H9 (cell line): ENCODE measurements at regions not wholly inside any gene's neighbourhood (a gene's known extent, or its start where the extent isn't known, plus 50 kb on each side); places are given as distances from the start of the nearest gene placed in this dataset.

Experiments used
- DNase-seq: peaks from one replicate; pipeline ENCODE4 v3.0.0-alpha.2; 2017
- H2AFZ ChIP-seq: one replicate; pipeline ENCODE4 v1.6.1; 2013; ENCODE audit warnings: mild to moderate bottlenecking, low read length, control low read depth, moderate library complexity
- H2AK5ac ChIP-seq: 2 replicates; pipeline ENCODE4 v1.6.1; 2013; ENCODE audit warnings: low read length, control low read depth, mixed read lengths; ENCODE audit not compliant: insufficient read length
- H2BK120ac ChIP-seq: one replicate; pipeline ENCODE4 v1.6.1; 2013; ENCODE audit warnings: low read depth, mild to moderate bottlenecking, low read length, control low read depth, inconsistent platforms; ENCODE audit not compliant: poor library complexity, severe bottlenecking
- H2BK12ac ChIP-seq: 2 replicates; pipeline ENCODE4 v1.6.1; 2013; ENCODE audit warnings: low read length, control low read depth, mixed read lengths, low read depth; ENCODE audit not compliant: insufficient read length
- H2BK15ac ChIP-seq: 2 replicates; pipeline ENCODE4 v1.6.1; 2013; ENCODE audit warnings: low read depth, low read length, control low read depth
- H2BK20ac ChIP-seq: one replicate; pipeline ENCODE4 v1.6.1; 2013; ENCODE audit warnings: low read depth, mild to moderate bottlenecking, low read length, control low read depth, inconsistent platforms; ENCODE audit not compliant: poor library complexity, severe bottlenecking
- H2BK5ac ChIP-seq: 2 replicates; pipeline ENCODE4 v1.6.1; 2013; ENCODE audit warnings: low read length, control low read depth, mixed read lengths; ENCODE audit not compliant: insufficient read length
- H3K14ac ChIP-seq: 2 replicates; pipeline ENCODE4 v1.6.1; 2013; ENCODE audit warnings: low read length, control low read depth; ENCODE audit not compliant: insufficient read depth
- H3K18ac ChIP-seq: 2 replicates; pipeline ENCODE4 v1.6.1; 2013; ENCODE audit warnings: low read depth, mild to moderate bottlenecking, mixed read lengths, low read length, control low read depth; ENCODE audit not compliant: insufficient read length
- H3K23ac ChIP-seq: 2 replicates; pipeline ENCODE4 v1.6.1; 2013; ENCODE audit warnings: low read length, control low read depth, mixed read lengths, low read depth; ENCODE audit not compliant: insufficient read length
- H3K23me2 ChIP-seq: 2 replicates; pipeline ENCODE4 v1.6.1; 2013; ENCODE audit warnings: low read depth, mild to moderate bottlenecking, mixed read lengths, low read length, control low read depth; ENCODE audit not compliant: insufficient read length, poor library complexity, severe bottlenecking
- H3K27ac ChIP-seq: 2 replicates; pipeline ENCODE4 v1.5.1; 2013; ENCODE audit warnings: low read length, control low read depth, mixed read lengths, low read depth; ENCODE audit not compliant: insufficient read length
- H3K27me3 ChIP-seq: 2 replicates; pipeline ENCODE4 v1.6.1; 2013; ENCODE audit warnings: low read length, control low read depth, inconsistent platforms; ENCODE audit not compliant: insufficient read depth
- H3K4ac ChIP-seq: 2 replicates; pipeline ENCODE4 v1.6.1; 2013; ENCODE audit warnings: low read depth, mild to moderate bottlenecking, control low read depth, inconsistent platforms, low read length, moderate library complexity
- H3K4me1 ChIP-seq: 2 replicates; pipeline ENCODE4 v1.6.1; 2013; ENCODE audit warnings: low read length, control low read depth, inconsistent platforms; ENCODE audit not compliant: insufficient read depth
- H3K4me2 ChIP-seq: 2 replicates; pipeline ENCODE4 v1.6.1; 2013; ENCODE audit warnings: low read length, control low read depth, mixed read lengths; ENCODE audit not compliant: insufficient read length, insufficient read depth
- H3K56ac ChIP-seq: 2 replicates; pipeline ENCODE4 v1.6.1; 2013; ENCODE audit warnings: low read depth, mild to moderate bottlenecking, mixed read lengths, low read length, control low read depth; ENCODE audit not compliant: insufficient read length
- H3K79me1 ChIP-seq: 2 replicates; pipeline ENCODE4 v1.6.1; 2013; ENCODE audit warnings: low read depth, mild to moderate bottlenecking, moderate library complexity, low read length, control low read depth, inconsistent platforms; ENCODE audit not compliant: insufficient read depth, poor library complexity, severe bottlenecking
- H3K79me2 ChIP-seq: 2 replicates; pipeline ENCODE4 v1.6.1; 2013; ENCODE audit warnings: low read length, control low read depth, inconsistent platforms; ENCODE audit not compliant: insufficient read depth
- H3K9ac ChIP-seq: 2 replicates; pipeline ENCODE4 v1.6.1; 2013; ENCODE audit warnings: low read length, control low read depth, mixed read lengths; ENCODE audit not compliant: insufficient read length; ENCODE audit errors: extremely low read depth
- H3K9me3 ChIP-seq: one replicate; pipeline ENCODE4 v1.6.1; 2013; ENCODE audit warnings: low read depth, low read length, inconsistent platforms; ENCODE audit not compliant: control insufficient read depth
- H3T11ph ChIP-seq: one replicate; pipeline ENCODE4 v1.6.1; 2013; ENCODE audit warnings: mild to moderate bottlenecking, low read length, control low read depth, inconsistent platforms
- H4K20me1 ChIP-seq: one replicate; pipeline ENCODE4 v1.6.1; 2013; ENCODE audit not compliant: control insufficient read depth, insufficient read length, insufficient read depth
- H4K5ac ChIP-seq: 2 replicates; pipeline ENCODE4 v1.6.1; 2013; ENCODE audit warnings: low read depth, mild to moderate bottlenecking, mixed read lengths, low read length, control low read depth; ENCODE audit not compliant: insufficient read length
- H4K8ac ChIP-seq: replicated peaks from 2 replicates; pipeline ENCODE4 v1.6.1; 2013; ENCODE audit warnings: low read length, control low read depth, mixed read lengths, low read depth; ENCODE audit not compliant: insufficient read length
- H4K91ac ChIP-seq: 2 replicates; pipeline ENCODE4 v1.6.1; 2013; ENCODE audit warnings: low read depth, mild to moderate bottlenecking, moderate library complexity, mixed read lengths, low read length, control low read depth; ENCODE audit not compliant: insufficient read length
- H3K27ac Mint-ChIP-seq, 3 experiments: 2 replicates in 2 of 3; 3 replicates in 1 of 3; pipeline ENCODE4 v1.8.0; 2020 to 2021; ENCODE audit warnings: mixed read lengths in 3 of 3, mild to moderate bottlenecking in 1 of 3, moderate library complexity in 1 of 3
- H3K27me3 Mint-ChIP-seq: 2 replicates; pipeline ENCODE4 v1.8.0; 2021; ENCODE audit warnings: low read depth, mild to moderate bottlenecking, moderate library complexity, mixed read lengths
- H3K36me3 Mint-ChIP-seq, 3 experiments: 2 replicates in 2 of 3; 3 replicates in 1 of 3; pipeline ENCODE4 v1.8.0; 2020 to 2021; ENCODE audit warnings: low read depth in 3 of 3, mixed read lengths in 3 of 3; ENCODE audit not compliant: insufficient read depth in 1 of 3
- H3K4me1 Mint-ChIP-seq, 2 experiments: 2 replicates each; pipeline ENCODE4 v1.8.0; 2020; ENCODE audit warnings: mixed read lengths in 2 of 2
- H3K4me3 Mint-ChIP-seq, 2 experiments: 2 replicates in 1 of 2; 3 replicates in 1 of 2; pipeline ENCODE4 v1.8.0; 2020 to 2021; ENCODE audit warnings: mild to moderate bottlenecking in 2 of 2, mixed read lengths in 2 of 2, moderate library complexity in 1 of 2
- H3K9me3 Mint-ChIP-seq, 2 experiments: 2 replicates in 1 of 2; 3 replicates in 1 of 2; pipeline ENCODE4 v1.8.0; 2020; ENCODE audit warnings: mild to moderate bottlenecking in 2 of 2, mixed read lengths in 2 of 2, moderate library complexity in 1 of 2
- WGBS: extraction: QIAGEN DNeasy Blood & Tissue Kit; methylation state at CpG from one replicate; pipeline ENCODE4 v1.1.7; 2013; ENCODE audit warnings: missing lambda C conversion rate, low lambda C conversion rate, mixed read lengths; ENCODE audit not compliant: insufficient read length; ENCODE audit errors: extremely low coverage; 5-methylcytosine and 5-hydroxymethylcytosine counted together
- TF ChIP-seq, protein P1 (sequence below): fragments of 200-600 bp; sonication (generic); conservative IDR thresholded peaks from 3 replicates; pipeline ENCODE4 v1.8.0; 2021; ENCODE audit warnings: antibody characterized with exemption, mild to moderate bottlenecking

DNA sequence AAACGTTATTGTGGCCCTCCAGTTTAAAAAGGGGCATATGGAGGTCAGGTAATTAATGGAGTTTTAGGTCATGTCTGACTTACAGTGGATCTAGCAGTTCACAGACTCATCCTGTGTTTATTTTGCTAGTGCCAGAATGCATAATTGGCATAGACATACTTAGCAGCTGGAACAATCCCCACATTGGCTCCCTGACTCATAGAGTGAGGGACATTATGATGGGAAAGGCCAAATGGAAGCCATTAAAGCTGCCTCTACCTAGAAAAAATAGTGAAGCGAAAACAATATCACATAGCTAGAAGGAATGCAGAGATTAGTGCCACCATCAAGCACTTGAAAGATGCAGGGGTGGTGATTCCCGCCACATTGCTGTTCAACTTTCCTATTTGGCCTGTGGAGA, 610.7 kb downstream of the SLITRK5 start:
- no peak for DNase-seq
- no peak overlapping the region for H2BK12ac ChIP-seq
- H2BK15ac ChIP-seq, result no peak overlapping the region
- no peak overlapping the region for H4K5ac ChIP-seq
- no peaks in the 10 kb centered on the region for H3K23me2 ChIP-seq
- H4K91ac ChIP-seq, result no peak overlapping the region
- no peak overlapping the region for H3K9ac ChIP-seq
- H4K8ac ChIP-seq, result no peak overlapping the region
- no peaks in the 10 kb centered on the region; the same call in 1 of the 2 replicates for H3K27me3 Mint-ChIP-seq
- H2BK20ac ChIP-seq, result no peak overlapping the region
- H3K27ac ChIP-seq, result no peak overlapping the region
- WGBS, result no CpG with 5 or more reads among the region's 3 CpGs
- H3K4me3 Mint-ChIP-seq, result no peak overlapping the region
- no peak overlapping the region for H3K18ac ChIP-seq
- H2AK5ac ChIP-seq, result no peak overlapping the region
- H3K4me2 ChIP-seq, result no peak overlapping the region
- H3K4me1 Mint-ChIP-seq, result no peaks in the 10 kb centered on the region
- no peaks in the 10 kb centered on the region for H3K9me3 ChIP-seq
- H2BK5ac ChIP-seq, result no peak overlapping the region
- H3K27ac Mint-ChIP-seq, result no peak overlapping the region
- H3K56ac ChIP-seq, result no peak overlapping the region
- H3K14ac ChIP-seq, result no peak overlapping the region
- no peak overlapping the region for H2BK120ac ChIP-seq
- TF ChIP-seq, protein P1, sequence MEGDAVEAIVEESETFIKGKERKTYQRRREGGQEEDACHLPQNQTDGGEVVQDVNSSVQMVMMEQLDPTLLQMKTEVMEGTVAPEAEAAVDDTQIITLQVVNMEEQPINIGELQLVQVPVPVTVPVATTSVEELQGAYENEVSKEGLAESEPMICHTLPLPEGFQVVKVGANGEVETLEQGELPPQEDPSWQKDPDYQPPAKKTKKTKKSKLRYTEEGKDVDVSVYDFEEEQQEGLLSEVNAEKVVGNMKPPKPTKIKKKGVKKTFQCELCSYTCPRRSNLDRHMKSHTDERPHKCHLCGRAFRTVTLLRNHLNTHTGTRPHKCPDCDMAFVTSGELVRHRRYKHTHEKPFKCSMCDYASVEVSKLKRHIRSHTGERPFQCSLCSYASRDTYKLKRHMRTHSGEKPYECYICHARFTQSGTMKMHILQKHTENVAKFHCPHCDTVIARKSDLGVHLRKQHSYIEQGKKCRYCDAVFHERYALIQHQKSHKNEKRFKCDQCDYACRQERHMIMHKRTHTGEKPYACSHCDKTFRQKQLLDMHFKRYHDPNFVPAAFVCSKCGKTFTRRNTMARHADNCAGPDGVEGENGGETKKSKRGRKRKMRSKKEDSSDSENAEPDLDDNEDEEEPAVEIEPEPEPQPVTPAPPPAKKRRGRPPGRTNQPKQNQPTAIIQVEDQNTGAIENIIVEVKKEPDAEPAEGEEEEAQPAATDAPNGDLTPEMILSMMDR, result no peak
- peaks cover 6 to 18% of the 10 kb centered on the region in 2 experiments; a peak in 4 of 5 replicates for H3K9me3 Mint-ChIP-seq
- H3K27me3 ChIP-seq, result no peaks in the 10 kb centered on the region
- H2AFZ ChIP-seq, result no peak overlapping the region
- no peak overlapping the region for H3K23ac ChIP-seq
- H3K79me2 ChIP-seq, result no peaks in the 10 kb centered on the region
- H3T11ph ChIP-seq, result no peak overlapping the region
- H3K79me1 ChIP-seq, result no peaks in the 10 kb centered on the region
- no peaks in the 10 kb centered on the region for H3K4me1 ChIP-seq
- peaks cover 5 to 13% (median 13%) of the 10 kb centered on the region in 3 experiments; a peak in 6 of 7 replicates for H3K36me3 Mint-ChIP-seq
- no peaks in the 10 kb centered on the region for H4K20me1 ChIP-seq
- H3K4ac ChIP-seq, result no peak overlapping the region
